ENCODE measurements at regions not wholly inside any gene's neighbourhood (a gene's known extent, or its start where the extent isn't known, plus 50 kb on each side); places are given as distances from the start of the nearest gene placed in this dataset.

GRCh38 chrX:124594017-124594651 is 247.8 kb downstream of the SH2D1A start (continued):
- TF ChIP-seq SRF (IDR thresholded peaks at IDR 0.05; ENCODE audit: low read depth, low read length) (no peak), KDM5A (IDR thresholded peaks at IDR 0.05; ENCODE audit: low read length) (no peak), SP1 (IDR thresholded peaks at IDR 0.05; ENCODE audit: low read depth, low read length) (no peak), RNF2 (IDR thresholded peaks at IDR 0.05; ENCODE audit: borderline replicate concordance, low read depth, low read length, missing control alignments, poor library complexity, severe bottlenecking) (no peak), GABPA (IDR thresholded peaks at IDR 0.05; ENCODE audit: borderline replicate concordance, insufficient read depth, low read length) (no peak)

Measured in H1 (cell line).